ENCODE measurements at regions not wholly inside any gene's neighbourhood (a gene's known extent, or its start where the extent isn't known, plus 50 kb on each side); places are given as distances from the start of the nearest gene placed in this dataset.

DNA sequence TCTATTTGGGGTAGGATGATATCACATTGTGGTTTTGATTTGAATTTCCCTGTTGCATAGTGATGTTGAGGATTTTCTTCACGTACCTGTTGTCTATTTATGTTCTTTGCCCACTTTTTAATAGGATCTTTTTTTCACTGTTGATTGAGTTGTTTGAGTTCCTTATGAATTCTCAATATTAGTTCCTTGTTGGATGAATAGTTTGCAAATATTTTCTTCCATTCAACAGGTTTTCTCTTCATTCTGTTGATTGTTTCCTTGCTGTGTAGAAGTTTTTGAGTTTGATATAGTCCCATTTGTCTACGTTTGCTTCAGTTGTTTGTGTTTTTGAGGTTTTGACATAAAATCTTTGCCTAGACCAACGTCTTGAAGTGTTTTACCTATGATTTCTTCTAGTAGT is 369.5 kb upstream of the CAMK1G start:
- no peak overlapping the region for H3K4me3 ChIP-seq (ENCODE audit: low read length)
- no peak for TF ChIP-seq ZNF274 (IDR thresholded peaks at IDR 0.05; ENCODE audit: low read depth, low read length)

DNA sequence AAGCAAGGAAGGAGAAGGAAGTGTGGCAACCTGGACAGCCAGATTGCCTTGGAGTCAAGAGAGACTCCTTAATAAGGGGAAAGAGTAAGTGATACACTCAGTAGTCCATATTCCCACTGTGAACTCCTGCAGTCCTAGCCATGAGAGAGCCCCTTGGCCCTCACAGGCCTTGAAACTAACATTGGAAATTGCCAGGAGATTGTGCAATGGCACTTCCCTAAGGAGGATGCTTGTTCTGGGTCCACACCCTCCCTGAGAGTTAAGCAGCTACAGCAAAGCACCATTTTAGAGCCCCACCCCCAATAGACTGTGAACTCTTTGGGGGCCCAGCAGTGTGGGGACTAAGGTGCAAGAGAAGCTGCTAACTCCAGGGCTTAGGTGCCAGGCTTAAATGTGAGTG is 367.7 kb upstream of the CAMK1G start:
- no peak for TF ChIP-seq ZNF274 (IDR thresholded peaks at IDR 0.05; ENCODE audit: low read depth, low read length)
- no peak overlapping the region for H3K4me3 ChIP-seq (ENCODE audit: low read length)

DNA sequence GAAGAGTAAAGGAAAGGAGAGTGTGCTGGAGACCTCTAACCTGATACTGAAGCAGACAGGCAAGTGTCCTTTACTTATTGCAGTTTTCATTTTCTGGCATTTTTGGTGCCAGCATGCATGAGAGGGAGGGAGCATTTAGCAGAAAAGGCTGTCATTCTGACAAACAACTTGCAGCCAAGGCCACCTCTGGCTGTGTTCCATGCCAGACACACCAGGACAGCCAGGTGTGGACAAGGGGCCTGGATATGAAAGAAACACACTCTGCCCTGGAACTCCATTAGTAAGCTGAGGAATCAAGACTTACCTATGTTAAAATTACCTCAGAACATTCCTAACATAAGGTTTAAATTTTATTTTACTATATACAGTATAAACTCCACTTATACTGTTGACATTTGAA is 365.4 kb upstream of the CAMK1G start:
- no peak overlapping the region for H3K4me3 ChIP-seq (ENCODE audit: low read length)
- TF ChIP-seq ZNF274 (IDR thresholded peaks at IDR 0.05; ENCODE audit: low read depth, low read length) = no peak

DNA sequence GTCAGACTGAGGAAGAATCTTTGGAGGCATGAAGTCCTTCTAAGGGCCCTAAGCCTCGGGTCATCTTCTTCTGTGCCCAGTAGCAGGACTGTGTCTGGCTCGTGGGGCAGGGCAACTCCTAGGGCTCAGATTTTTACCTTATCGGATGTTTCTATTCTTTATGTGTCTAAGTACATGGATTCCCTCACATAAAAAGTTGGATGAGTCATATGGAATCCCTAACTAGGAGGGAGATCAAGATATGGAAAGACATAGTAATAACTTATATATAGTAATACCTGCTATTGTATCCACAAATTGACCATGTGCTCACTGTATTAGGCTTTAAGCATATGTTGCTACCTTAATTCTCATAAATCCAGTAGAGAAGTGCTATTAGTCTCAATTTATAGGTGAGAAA is 364.5 kb upstream of the CAMK1G start:
- no peak overlapping the region for H3K4me3 ChIP-seq (ENCODE audit: low read length)
- TF ChIP-seq ZNF274 (IDR thresholded peaks at IDR 0.05; ENCODE audit: low read depth, low read length) = no peak

DNA sequence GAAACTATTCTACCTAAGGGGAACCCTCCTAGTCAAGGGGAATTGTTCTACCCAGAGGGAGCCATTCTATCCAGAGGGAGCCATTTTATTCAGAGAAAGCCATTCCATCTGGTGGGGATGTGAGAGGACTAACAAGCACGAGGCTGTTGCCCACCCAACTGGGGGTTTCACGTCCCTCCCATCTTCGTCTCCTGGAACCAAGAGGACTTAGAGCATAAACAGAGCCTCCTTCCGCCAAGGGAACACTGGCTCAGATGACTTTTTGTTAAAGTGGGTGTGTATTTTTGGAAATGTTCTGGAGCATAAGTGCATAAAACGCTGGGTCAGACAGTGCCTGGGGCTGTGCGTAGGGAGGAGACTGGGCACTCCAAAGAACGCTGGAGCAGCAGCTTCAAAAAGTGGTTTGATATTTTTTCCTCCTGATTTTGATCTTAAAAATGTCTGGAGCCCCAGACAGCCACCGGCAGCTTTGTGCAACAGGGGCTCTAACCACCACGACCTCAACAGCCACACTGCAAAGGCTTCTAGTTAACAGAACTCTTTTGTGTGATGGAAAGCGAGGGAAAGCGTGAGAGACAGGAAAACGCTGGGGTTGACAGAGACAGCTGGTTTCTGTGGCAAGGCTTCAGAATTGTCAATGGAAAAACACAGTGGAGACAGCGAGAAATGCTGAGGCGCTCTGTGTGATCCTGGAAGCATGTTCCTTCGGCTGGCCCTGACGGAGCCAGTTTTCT is 363.6 kb upstream of the CAMK1G start:
- TF ChIP-seq ZNF274 (IDR thresholded peaks at IDR 0.05; ENCODE audit: low read depth, low read length) = no peak
- no peak overlapping the region for H3K4me3 ChIP-seq (ENCODE audit: low read length)

DNA sequence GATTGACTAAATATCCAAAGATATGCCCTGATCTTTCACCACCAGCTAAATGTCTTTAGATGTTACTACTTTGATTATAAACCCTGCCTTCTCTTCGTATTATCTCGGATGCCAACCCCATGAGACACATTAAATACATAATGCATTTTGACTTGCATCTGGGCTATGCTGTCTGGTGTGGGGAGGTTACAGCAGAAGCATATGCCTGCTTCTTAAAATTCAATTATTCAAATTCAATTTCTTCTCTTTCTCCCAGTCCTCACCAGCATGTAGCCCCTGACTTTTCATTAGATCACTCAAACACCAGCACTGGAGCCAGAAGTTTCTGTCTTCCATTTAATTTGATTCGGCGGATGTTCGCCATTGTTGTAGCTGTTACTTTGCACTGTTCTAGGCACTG is 360.7 kb upstream of the CAMK1G start:
- H3K4me3 ChIP-seq (ENCODE audit: low read length) = no peak overlapping the region
- no peak for TF ChIP-seq ZNF274 (IDR thresholded peaks at IDR 0.05; ENCODE audit: low read depth, low read length)

DNA sequence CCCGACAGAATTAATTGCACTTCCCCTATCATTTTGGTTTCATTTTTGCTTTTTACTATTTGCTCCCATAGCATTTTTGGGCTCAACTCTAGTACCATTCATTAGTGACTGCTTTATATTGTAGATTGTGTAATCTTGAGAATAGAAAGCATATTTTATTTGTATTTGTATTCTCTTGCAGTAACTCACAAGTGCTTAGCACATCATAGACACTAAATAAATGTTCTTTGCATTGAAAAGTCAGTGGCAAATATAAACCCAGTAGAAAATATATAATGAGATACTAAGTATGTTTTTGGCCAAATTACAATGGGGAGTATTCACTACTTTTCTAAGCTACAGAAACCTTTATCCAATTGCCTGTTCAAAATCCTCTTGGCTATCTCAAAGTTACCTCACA is 359.7 kb upstream of the CAMK1G start:
- H3K4me3 ChIP-seq (ENCODE audit: low read length) = no peak overlapping the region
- TF ChIP-seq ZNF274 (IDR thresholded peaks at IDR 0.05; ENCODE audit: low read depth, low read length) = no peak

DNA sequence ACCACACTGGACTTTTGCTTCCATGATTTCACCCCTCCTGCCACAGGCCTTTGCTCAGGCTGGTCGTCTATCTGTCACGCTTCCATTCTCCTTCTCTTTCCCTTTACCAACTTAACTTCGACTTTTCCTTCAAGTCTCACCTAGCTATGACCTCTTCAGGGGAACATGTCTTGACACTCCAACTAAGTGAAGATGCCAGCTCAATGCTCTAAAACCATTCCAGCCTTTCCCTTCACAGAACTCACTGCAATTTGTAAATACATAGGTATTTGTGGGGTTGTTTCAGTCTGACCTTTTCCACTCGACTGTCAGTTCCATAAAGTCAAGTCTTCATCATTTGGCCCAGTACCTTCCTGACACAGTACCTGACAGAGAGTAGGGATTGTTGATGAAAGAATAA is 358.6 kb upstream of the CAMK1G start:
- TF ChIP-seq ZNF274 (IDR thresholded peaks at IDR 0.05; ENCODE audit: low read depth, low read length) = no peak
- no peak overlapping the region for H3K4me3 ChIP-seq (ENCODE audit: low read length)

DNA sequence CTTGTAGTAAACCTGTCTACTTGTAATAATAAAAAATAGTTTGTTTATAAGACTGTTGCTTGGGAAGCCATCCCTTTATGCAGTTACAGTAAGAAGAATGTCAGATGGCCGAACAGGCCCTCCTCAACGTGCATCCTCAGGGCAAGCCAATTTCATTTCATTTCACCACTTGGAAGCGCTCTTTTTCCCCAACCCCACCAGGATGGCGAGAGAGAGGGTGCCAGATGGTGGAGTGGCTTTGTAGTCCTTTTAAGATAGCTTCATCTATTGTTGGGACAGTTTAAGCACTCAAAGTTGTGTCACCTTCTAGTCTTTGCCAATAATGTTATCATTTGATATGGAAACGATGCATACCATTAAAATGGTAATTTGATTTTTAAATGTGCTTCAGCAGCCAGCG is 356.3 kb upstream of the CAMK1G start:
- no peak overlapping the region for H3K4me3 ChIP-seq (ENCODE audit: low read length)

DNA sequence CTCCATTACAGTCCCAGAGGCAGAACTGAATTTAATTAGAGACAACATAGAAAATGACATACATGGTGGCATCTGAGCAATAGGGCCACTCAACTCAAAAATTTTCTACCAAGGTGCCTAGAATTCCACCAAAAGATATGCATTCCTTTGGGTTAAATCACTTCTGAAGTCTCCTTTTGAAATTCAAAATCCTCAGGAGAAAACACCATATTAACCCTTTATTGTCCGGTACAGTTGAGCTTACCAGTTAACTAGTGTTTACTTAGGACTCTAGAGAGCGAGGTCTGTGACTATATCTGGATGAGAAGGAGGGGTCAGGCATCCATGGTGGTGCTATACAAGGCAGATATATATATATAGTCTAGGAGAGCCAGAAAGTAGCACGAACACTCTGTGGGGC is 355.6 kb upstream of the CAMK1G start:
- H3K4me3 ChIP-seq (ENCODE audit: low read length) = no peak overlapping the region
- TF ChIP-seq ZNF274 (IDR thresholded peaks at IDR 0.05; ENCODE audit: low read depth, low read length) = no peak

More for the DNA sequence above, 356.3 kb upstream of the CAMK1G start:
- no peak for TF ChIP-seq ZNF274 (IDR thresholded peaks at IDR 0.05; ENCODE audit: low read depth, low read length)

DNA sequence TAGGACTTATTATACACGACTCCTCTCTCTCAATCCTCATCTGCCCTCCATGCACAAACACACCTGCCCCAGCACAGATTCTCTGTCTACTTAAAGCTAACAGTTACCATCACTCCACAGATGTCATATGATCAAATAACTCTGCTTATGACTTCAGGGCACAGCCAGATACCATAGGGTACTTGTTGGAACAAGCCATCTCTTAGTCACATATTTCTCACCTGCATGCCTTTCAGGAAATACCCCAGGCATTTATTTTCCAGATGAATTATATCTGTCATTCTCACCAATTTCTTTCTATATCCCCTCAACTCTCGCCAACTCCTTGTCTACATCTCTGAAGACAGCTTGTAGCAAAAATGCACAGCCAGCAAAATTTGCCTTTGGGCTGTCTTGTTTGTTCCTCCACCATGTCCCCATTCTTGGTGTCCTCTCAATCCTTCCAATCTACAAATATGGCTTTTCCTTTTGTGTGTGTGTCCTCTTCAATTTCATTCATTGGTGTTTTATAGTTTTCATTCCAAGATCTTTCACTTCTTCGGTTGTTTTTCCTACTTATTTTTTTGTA is 353.9 kb upstream of the CAMK1G start:
- no peak for TF ChIP-seq ZNF274 (IDR thresholded peaks at IDR 0.05; ENCODE audit: low read depth, low read length)
- no peak overlapping the region for H3K4me3 ChIP-seq (ENCODE audit: low read length)

DNA sequence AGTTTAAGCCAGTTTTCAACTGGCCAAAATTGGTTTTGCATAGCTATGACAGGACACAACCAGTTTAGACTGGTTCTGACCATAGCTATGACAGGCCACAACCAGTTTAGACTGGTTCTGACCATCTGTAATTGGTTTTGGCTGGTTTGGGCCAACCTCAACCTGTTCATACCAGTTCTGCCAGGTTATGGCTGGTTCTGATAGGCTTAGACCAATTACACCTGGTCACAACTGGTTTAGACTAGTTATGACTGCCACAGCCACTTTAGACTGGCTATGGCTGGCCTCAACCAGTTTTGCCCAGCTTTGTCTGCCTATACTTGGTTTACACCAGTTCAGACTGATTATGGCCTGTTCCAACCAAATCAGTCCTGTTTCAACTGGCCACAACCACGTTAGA is 353.2 kb upstream of the CAMK1G start:
- H3K4me3 ChIP-seq (ENCODE audit: low read length) = no peak overlapping the region
- no peak for TF ChIP-seq ZNF274 (IDR thresholded peaks at IDR 0.05; ENCODE audit: low read depth, low read length)

DNA sequence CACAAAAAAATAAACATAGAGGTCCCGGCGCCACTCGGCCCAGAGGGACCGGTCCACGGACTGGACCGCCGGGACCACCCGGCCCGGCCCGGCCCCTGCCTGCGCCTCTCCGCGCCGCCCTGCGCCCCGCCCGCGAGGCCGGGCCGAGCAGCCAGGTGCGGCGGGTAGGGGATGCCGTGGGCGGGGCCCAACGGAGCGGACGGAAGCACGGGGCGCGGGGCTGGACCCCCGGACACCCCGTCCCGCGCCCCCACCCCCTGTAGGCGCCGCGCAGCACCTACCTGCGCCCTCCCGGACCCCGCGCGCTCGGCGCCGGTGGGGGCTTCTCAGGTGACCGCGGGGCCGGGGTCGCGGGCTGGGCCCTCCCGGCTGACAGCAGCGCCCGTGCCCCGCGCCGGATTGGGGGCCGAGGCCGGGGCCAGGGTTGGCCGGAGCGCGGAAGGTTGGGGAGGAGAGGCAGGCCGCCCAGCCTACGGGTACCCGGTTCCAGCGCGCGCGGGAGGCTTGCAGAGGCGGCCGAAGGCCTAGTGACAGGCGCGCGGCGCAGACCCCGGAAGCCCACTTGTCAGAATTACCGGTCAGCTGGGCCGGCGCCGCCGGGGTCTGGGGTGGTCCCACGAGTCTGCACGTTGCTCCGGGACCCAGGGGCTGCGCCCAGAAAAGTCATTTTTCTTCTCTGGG is 351.9 kb upstream of the CAMK1G start:
- H3K4me3 ChIP-seq (ENCODE audit: low read length) = no peak overlapping the region
- TF ChIP-seq ZNF274 (IDR thresholded peaks at IDR 0.05; ENCODE audit: low read depth, low read length) = no peak

DNA sequence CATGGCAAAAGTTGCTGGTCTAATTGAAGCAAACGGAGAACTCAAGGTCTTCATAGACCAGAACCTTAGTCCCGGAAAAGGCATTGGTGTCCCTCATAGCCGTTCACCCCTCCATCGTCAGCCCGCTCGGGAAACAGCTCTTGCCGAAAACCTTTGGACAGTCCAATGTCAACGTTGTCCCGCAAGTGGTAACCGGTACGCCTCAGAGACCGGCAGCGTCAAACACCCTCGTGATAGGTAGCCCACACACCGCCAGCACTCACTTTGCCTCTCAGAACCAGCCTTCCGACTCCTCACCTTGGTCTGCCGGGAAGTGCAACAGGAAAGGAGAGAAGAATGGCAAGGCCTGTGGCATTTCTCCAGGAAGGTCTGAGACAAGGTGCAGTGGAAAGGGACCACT is 351.3 kb upstream of the CAMK1G start:
- no peak overlapping the region for H3K4me3 ChIP-seq (ENCODE audit: low read length)
- TF ChIP-seq ZNF274 (IDR thresholded peaks at IDR 0.05; ENCODE audit: low read depth, low read length) = no peak

DNA sequence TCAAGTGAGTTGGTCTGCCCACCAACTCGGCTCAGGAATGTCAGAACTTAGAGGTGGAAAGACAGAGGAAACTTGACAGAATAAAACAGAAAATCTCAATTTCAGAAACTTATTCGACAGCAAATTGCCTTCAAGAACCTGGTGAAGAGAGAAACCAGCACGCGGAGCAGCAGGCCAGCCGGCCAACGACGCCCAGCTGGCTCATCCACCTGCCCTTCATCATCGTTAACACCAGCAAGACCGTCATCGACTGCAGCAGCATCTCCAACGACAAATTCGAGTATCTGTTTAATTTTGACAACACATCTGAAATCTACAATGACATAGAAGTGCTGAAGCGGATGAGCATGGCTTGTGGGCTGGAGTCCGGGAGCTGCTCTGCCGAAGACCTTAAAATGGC is 350.8 kb upstream of the CAMK1G start:
- TF ChIP-seq ZNF274 (IDR thresholded peaks at IDR 0.05; ENCODE audit: low read depth, low read length) = no peak
- no peak overlapping the region for H3K4me3 ChIP-seq (ENCODE audit: low read length)
